ENCODE measurements at regions not wholly inside any gene's neighbourhood (a gene's known extent, or its start where the extent isn't known, plus 50 kb on each side); places are given as distances from the start of the nearest gene placed in this dataset.

DNA sequence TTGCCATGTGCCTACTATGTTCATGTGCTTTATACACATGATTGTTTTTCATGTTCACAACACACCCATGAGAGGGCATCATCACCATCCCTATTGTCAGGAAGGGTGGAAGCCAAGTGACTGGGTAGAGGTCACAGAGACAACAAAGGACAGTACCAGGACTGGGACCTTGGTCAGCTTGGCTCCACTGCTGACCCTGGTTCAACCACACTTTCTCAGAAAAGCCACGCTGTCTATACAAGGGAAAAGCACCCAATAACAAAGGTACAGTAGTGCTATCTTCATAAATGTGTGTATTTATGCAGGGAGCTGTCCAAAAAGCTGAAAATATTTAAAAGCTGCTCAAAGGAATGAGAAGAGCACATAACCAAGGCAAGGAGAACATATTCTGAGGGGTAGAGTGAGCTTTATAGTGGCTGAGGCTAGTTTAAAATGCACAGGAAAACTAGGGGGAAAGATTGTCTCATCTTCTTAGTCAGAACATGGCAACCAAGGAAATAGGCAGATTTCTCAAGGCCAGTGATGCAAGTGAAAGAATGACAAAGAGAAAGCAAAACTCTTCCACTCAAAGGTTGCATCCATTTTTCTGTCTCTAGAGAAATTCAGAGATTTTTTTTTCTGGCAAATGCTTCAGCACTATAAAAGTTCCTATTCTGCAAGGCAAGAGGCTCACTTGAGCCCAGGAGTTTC is 415.0 kb downstream of the FOXO1 start:
- DNase-seq (ENCODE audit: low read depth in 2 of 2): no peak

DNA sequence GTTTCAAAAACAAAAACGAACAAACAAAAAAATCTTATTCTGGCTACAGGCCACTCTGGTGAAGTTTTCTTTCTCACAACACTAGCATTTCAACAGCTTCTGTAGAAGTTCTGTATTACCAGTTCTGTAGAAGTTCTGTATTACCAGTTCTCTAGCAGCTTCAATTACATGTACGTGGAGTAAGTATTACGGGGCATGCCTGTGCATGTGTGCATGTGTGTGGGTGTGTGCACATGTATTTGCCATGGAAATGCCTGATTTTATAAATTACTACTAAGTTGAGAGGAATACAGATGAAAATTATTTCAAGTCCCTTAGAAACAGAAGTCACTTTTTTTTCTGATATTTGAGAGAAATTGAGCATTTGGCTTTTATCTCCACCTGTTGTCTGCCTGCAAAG is 414.2 kb downstream of the FOXO1 start:
- DNase-seq (ENCODE audit: low read depth in 2 of 2): no peak

DNA sequence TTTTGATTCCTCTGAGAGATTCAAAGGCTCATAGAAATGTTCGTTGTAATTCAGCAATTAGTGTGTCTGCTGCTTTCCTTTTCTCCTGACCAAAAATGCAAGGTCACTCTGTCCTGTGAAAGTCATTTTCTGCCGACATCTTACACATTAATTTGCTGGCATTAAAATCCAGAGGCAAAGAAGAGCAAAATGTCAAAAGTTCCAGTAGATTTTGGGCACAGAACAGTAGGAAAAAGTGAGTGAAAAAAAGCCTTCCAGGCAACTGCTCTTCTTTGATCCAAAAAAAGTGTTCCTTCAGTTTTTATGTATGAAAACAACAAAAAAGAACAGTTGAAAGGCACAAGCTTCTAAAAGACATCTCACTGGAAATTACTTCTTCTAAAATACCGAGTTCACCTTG is 413.8 kb downstream of the FOXO1 start:
- no peak for DNase-seq (ENCODE audit: low read depth in 2 of 2)

DNA sequence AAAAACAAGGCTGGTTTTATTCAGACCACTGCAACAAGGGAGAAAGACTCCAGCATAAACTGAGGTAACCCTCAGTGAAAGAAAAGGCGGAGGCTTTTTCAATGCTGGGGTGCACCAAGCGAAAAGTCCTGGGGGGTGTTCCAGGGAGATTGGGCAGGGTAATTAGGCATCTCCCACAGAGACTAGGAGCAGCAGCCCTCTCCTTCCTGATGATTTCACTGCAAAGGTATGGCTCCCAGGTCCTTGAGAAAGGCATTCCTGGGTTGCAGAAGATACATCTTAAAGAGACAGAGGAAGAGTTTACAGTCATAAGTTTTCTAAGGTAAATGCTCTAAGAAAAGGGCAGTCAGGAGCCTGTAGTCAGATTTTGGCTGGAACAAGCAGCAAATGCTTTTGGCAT is 412.0 kb downstream of the FOXO1 start:
- DNase-seq (ENCODE audit: low read depth in 2 of 2): no peak

DNA sequence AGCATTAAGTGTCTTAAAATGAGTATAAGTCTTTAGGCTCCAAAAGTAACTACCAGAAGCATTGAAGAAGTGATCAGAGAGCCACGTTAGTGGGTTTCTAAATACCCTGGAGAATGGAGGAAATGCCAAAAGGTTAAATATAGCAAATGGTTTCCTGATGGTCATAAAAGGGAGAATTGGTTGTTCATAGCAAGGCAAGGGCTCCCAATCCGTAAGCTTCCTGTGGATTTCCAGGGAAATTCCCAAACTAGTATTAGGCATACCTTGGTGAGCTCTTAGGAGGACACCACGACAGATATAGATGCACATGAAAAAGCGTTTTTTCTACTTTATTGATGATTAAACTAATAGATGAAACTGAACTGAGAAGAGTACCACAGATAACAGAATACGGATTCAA is 410.9 kb downstream of the FOXO1 start:
- no peak for DNase-seq (ENCODE audit: low read depth in 2 of 2)

DNA sequence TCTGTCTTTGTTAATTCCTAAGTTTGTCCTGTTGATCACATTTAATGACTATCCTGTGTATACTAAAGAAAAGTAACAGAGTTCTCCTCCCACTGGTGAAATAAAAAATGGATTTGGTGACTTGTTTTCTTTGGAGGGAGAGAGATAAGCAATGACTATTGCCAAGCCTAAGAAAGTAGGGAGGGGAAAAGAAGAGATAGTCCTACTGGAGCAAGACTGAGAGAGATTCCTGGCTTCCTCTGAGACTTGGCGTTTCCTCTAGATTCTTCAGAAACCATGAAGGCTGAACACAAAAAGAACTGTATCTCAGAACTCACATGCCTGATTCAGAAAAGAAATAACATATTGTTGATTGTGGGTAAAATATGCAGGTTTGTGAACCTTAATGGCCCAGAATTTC is 406.5 kb downstream of the FOXO1 start:
- no peak for DNase-seq (ENCODE audit: low read depth in 2 of 2)

DNA sequence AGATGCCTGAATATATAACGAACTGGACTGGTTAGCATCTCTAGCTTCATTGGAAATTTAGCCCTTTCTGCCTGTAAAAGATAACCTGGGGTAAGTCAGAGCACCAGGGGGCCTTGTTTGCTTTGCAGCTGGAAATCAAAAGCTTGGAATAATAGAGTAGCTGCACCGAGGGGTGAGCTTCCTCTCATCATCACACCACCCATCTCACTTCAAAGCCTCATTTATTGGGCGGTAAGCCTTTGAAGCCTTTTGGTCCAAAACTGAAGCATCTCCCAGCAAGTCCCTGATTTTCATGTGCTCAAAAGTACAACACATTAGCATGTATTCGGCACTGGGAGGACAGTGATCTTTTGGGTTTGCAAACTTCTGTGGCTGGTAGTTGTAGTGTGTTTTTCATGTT is 405.1 kb downstream of the FOXO1 start:
- DNase-seq (ENCODE audit: low read depth in 2 of 2): no peak

DNA sequence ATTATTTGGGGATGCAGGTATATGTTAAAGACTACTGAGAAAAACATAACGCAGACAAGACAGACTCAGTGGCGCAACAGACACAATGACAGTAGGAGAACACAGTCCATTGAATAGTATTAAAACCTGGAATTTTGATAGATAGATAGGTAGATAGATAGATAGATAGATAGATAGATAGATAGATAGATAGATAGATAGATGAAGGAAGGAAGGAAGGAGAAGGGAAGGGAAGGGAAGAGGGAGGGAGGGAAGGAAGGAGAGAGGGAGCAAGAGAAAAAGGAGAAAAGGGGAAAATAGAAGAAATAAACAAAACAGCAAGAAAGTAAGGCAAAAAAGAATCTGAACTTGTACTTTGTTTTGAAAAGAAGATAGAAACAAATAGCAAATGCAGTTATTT is 404.5 kb downstream of the FOXO1 start:
- no peak for DNase-seq (ENCODE audit: low read depth in 2 of 2)

DNA sequence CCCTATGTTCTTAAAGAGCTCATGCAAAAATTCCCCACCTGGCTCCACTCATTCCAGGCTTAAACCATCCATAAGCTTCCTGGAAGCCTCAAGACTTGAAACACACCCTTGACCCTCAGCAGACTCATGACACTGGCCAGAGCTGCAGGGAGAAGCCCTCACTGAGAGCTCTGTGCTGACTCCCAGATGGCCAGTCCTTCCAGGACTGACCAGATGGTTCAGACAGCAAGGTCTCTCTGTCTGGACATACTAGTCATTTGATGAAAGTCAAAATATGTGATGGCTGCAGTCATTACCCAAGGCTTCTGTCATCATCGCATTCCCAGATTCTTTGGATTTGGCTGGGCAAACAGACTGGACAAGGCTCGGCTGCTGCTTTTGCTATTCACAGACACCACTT is 397.4 kb downstream of the FOXO1 start:
- DNase-seq (ENCODE audit: low read depth in 2 of 2): no peak

DNA sequence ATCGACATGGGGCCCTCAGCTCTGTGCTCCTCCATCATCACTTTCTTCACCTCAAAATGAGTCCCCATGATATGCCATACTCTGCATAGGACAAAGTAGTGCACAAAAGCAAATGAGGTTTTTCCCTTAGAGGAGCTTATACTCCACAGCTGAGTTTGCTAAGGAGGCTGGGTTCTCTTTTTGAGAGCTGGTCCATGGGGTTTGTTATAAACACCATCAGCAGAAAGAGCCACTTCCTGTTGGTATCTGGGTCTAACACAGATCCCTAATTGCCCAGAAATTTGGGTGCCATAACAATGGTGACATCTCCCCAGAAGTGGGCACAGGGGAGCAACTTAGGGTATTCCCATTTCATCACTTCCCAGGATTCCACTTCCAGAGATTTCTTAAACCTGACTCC is 395.7 kb downstream of the FOXO1 start:
- no peak for DNase-seq (ENCODE audit: low read depth in 2 of 2)

DNA sequence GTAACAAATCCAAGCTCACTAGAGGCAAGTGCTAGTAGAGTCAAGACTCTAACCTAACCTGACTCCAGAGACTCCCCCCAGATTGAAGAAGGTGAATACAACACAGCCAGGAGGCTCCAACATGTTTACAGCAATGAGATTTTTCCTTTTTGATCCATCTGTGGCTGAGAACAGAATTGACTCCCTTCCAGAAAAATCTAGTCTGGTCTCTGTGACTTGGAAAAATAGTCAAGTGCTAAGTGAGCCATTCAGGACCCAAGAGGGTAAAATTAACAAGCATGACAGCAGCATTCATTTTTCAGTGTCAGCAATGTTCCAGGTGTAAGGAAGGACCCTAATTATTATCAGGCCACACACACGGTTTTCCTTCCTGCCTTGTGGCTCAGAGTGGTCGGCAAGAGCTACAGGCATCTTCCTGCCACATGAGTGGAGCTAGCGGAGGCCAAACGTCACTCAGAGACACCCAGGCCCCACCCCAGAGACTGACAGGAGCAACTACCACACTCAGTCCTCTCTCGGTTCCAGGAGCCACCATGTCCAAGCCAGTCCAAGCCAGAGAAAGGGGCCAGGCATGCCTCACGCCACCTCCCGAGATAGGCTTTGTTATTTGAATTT is 395.1 kb downstream of the FOXO1 start:
- DNase-seq (ENCODE audit: low read depth in 2 of 2): no peak

DNA sequence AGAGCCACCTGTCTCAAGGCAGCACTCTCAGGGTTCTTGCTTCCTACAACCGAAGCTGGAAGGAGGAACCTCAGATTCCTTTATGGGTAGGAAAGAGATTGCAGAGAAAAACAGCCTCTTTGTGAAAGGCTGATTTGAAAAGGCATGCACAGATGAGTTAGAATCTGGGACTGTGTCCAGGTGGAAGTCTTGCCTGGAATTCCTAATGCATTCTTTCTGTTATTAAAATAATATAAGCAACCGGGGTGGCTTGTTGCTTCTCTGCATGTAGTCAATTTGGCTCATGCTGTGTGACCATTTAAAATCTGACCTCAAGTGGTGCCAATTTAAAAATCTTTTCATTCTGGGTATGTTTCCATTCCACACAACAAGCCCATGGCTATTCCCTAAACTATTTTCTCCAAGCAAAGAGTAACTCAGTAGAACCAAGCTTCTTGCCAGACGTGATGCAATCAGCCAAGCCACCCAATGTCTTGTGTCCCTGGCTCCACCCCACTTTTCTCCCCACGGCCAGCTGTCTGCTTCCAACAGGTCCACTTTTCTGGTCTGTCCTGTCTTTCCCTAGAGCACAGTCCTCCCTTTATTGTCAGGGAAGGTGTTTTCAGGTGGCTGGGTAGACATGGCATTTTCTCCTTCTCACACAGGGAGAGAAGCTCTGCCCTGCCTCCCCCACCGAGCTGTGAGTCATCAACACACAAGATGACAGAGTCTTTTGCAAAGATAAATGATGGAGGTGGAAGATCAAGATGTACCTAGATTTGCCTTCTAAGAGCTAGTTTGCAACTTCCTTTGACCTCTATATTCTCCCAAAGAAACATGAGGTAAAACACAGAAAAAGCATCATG is 394.3 kb downstream of the FOXO1 start:
- DNase-seq (ENCODE audit: low read depth in 2 of 2): peak; percentile 26 to 48

DNA sequence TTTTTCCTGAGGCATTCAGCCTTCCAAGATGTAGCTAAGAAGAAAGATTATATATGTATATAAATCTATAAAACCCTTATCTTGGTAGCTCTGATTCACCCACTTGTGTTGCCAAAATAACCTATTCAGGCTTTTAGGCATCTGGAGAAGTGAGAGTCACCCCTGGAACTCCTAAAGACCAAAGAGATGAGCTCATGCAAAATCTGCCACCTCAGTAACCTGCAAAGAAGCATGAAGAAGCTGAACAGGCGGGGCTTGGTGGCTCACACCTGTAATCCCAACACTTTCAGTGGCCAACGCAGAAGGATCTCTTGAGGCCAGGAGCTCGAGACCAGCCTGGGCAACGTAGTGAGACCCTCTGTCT is 393.7 kb downstream of the FOXO1 start:
- no peak for DNase-seq (ENCODE audit: low read depth in 2 of 2)

DNA sequence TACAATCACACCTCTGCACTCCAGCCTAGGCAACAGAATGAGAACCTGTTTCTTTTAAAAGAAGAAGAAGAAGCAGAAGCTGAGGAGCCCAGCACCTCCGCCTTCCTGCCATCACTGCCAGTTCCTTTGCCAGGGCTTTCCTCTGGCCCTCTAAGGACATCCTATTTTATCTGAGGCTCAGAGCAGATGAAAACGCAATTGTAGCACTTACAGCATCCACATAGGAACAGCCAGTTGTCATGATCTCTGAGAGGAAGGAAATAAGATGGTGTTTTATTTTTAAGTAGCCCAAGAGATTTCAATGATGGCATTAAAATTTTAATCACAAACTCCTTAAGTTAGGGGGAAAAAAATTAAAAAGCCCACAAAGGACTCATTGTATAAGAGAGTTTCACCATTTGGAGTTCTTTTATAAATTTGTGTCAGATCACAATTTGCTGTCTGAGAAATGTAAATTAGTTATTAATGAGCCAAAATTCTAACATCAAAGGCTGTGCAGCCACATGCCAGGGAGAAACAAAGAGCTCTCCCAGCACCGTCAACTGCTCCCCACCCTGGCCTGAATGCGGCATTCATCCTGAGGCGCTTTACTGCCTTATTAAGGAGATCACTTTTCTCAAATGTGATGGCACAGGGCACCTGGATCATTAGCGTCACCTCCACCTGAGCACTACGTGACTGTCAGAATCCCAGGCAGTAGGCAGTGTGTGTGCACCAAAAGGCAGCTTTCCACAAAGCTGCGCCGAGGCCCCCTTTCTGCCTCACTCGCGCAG is 393.0 kb downstream of the FOXO1 start:
- no peak for DNase-seq (ENCODE audit: low read depth in 2 of 2)

DNA sequence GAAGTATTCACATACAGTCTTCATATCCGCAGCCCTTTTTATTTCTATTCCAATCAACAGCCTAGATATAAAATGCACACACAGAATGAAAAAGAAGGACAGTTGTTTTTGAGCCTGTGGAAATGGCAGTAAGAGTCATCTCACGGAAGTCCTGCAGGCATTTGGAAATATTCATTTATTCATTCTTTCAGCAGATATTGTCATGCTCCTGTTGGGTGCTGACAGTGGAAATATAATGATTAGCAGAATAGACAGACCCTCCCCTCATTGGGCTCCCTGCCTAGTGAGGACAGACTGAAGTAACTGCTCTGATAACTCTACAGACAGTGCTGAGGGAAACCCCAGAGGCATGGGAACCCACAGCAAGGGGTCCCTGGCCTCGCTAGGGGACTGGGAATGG is 392.3 kb downstream of the FOXO1 start:
- no peak for DNase-seq (ENCODE audit: low read depth in 2 of 2)

DNA sequence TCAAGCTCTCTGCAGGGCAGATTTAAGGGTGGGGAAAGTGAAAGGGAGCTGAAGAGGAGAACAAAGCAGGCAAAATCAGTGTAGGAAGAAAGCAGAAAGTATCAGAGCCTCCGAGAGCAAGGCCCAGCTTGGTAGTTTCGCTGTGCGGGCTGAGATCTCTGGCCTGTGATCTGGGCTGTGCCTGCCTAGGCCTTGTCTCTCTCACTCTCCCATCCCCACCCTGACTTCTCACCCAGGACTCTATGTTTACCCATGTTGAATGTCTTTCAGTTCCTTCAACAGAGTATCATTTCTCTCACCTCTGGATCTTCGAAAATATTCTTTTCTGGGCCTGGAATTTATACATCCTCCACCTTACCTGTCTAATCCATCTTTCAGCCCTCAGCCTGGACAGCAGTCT is 391.3 kb downstream of the FOXO1 start:
- DNase-seq (ENCODE audit: low read depth in 2 of 2): no peak

DNA sequence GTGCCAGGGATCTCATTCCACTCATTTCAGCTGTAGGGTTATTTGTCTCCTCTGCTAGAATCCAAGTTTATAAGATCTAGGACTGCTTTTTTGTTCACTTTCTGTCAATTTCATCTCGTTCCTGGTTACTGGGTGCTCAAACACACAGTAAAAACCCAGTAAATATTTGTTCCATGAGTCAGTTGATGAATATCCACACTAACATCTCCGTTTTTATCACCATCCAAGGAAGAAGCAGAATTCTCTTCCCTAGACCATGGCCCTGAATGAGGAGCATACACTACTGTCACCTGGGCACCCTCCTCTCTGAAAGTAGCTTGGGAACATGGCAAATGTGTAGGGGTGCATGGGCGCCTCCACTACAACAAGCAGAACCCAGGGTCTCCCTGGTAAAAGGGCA is 390.8 kb downstream of the FOXO1 start:
- no peak for DNase-seq (ENCODE audit: low read depth in 2 of 2)

DNA sequence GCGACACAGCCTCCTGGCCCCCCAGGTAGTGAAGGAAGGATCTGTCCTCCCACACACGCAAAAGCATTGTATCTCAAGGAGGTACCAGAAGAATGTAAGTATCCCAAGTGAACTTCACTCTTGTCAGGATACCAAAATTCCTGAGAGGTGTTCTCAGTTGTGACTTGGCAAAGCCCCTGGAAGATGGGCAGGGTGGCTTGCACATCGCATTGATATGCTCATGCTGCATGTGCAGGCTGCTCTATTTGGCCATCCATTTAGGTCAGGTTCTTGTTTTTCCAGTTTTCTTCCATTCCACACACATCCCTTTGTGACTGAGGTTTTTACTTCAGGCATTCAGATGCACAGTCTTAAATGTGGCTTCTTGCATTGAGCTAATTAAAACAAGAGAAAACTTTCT is 382.8 kb downstream of the FOXO1 start:
- DNase-seq (ENCODE audit: low read depth in 2 of 2): no peak

DNA sequence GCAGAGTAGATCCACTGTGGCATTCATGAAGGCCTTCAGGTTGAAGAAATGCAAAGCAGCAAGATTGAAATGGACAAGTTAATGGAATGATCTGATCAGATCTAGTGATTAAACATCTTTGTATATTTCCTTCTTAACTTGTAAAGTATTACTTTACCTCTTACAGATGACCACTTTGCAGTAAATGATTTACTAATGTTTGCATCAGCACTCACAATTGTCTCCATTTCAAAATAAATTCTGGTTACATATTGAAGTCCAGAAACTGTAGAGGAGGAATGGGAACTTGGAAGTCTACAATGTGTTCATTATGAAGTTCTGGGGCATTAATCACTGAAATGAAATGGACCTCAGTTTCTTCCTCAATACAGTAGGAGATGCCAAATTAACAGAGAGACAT is 380.8 kb downstream of the FOXO1 start:
- DNase-seq (ENCODE audit: low read depth in 2 of 2): no peak

DNA sequence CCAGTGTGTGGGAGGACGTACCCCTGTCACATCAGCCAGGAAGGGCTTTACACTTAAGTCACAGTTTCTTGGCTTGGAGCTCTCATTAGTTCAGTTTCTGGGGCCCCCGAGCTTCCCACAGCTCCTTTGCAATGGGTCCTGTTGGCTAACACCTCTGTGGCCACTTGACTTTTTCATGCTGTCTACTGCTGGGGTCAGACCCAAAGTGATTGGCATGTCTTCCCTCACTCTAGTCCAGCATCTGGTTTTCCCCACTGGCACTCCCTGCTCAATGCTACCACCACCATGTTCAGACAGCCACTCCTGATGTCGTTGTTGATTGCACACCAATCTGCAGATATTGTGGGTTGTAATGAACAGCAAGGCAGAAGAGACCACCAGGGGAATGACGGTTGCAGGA is 379.0 kb downstream of the FOXO1 start:
- DNase-seq (ENCODE audit: low read depth in 2 of 2): no peak

DNA sequence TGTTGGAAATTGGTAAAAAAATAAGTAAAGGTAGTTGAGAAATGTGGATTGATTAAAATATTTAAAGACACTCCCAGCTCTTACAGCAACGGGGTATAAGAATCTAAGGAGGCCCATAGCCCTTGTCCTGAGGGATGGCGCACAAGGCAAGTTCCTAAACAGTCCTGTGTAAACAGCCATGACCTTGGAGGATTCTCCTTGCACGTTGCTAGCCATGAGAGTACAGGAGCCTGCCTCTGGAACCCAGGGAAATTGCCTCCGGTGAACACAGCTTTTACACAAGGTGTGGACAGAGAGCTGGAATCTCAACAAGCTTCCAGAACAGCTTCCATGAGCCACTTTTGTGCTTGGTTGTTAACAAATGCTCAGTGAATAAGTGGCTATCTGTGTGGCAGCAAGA is 378.2 kb downstream of the FOXO1 start:
- no peak for DNase-seq (ENCODE audit: low read depth in 2 of 2)

DNA sequence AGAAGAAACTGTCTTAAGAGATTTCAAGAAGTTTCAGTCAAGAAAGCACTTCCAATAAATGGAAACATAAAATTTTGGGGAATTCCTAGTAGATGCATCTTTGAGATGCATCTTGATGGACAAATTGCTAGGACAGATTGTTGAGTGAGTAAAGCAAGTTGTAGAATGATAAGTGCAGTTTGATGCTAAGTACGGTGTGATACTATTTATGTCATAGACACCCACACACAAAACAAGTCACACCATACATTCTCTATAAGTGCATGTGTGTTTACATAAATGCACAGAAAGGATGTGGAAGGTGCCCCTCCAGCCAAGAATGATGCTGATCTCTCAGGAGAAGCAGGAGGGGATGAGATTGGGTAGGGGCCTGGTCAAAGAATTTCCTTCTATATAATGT is 375.7 kb downstream of the FOXO1 start:
- DNase-seq (ENCODE audit: low read depth in 2 of 2): no peak
